Iris pigment epithelial cell (primary cell): ENCODE measurements at regions not wholly inside any gene's neighbourhood (a gene's known extent, or its start where the extent isn't known, plus 50 kb on each side); places are given as distances from the start of the nearest gene placed in this dataset.

Experiments used
- DNase-seq: peaks from one replicate; pipeline ENCODE4 v3.0.0-alpha.2; 2011; ENCODE audit warnings: low read depth

DNA sequence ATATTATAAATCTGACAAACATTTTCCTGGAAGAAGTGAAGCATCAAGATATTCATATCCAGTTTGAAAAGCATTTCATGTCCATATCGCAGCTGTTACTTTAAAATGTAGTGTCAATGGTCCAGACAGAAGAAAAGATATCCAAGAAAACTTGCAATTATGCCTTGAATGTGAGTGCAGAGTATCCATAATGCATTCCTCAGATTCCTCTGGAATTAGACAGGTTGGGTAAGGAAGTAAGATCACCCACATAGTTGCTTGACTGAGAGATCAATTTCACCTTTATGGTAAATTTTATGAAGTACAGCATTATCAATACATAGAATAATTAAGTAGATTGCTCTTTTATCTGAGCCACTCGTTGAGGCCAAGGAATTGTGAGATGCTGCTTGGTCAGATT lies 327.0 kb upstream of the SLITRK5 start:
- no peak for DNase-seq

DNA sequence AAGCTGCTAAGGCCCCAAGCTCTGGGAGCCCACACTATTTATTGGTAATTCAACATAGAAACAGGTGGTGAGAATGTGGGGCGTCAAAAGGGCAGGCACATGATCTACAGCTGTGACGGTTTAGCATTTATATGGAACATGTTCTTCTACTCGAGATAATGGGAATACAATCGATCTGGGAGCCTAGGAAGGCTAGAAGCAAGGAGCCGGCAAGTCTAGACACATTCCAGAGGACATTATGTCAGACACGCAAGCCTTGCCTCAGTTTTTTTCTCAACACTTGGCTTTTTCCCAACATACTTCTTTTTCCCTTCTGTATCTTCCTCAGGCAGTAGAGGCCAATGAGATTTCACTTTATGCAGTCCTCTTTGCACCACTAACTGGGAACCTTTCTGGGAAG lies 315.7 kb upstream of the SLITRK5 start:
- no peak for DNase-seq

DNA sequence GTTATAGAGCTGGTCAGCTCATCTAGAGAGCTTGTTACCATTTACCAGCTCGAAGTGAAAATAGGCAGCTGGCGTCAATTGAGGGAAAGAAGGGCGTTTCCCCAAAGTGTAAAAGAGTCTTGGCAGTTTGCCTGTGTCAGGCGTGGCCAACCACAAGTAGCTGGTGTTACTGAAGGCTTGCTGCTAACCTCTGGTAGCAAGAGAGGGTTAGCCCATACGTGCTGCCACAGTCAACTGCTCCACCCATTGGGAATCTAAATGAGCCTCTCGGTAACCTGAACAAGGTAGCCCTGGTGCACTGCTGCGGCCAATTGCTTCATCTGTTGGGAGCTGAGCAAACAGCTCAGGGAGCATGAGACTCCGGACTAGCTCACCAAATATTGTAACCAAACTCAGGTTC lies 314.9 kb upstream of the SLITRK5 start:
- no peak for DNase-seq

GRCh38 chr13:87358319-87358718 lies 312.9 kb upstream of the SLITRK5 start:
- no peak for DNase-seq

GRCh38 chr13:87361216-87361615 lies 310.0 kb upstream of the SLITRK5 start:
- DNase-seq = no peak

GRCh38 chr13:87368639-87369038 lies 302.5 kb upstream of the SLITRK5 start:
- no peak for DNase-seq

DNA sequence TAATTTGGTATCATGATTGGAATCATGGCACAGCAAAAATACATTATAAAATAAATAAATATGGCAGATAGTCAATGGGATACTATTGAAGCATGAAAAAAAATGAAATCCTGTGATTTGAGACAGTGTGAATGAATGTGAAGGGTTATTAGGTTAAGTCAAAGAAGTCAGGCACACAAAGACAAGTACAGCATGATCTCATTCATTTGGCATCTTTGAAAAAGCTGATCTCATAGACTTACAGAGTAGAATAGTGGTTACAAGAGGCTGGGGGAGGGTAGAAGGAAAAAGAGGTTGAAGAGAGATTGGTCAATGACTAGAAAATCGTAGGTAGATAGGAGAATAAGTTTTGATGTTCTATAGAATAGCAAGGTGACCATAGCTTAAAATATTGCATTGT lies 295.1 kb upstream of the SLITRK5 start:
- peak; percentile 11 for DNase-seq

DNA sequence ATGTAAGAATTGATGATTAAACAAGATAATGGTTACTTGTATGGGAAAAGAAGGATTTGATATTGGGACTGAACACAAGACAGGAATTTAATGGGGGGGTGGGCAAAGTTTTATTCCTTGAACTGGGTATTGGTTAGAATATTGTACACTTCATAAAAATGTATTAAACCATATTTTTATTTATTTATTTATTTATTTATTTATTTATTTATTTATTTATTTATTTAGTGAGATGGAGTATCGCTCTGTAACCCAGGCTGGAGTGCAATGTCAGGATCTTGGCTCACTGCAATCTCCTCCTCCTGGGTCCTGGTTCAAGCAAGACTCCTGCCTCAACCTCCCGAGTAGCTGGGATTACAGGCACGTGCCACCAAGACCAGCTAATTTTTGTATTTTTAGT lies 287.1 kb upstream of the SLITRK5 start:
- no peak for DNase-seq

DNA sequence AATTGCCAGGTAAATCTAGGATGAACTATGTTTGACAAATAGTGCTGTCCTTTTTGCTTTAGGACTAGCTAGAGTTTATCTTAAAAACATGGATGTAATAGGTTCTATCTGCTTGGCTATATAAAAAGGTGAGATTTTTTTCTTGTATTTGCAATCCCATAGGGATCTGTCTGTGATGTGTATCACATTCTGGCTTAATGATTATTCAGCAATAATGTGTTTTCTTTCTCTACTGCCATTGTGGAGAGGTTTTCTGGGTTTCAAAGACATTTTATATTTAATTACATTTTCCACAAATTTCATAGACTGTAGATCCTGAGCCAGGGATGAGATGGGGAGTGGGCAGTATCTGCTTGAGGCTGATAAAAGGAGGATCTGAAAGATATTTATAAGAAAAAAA lies 277.8 kb upstream of the SLITRK5 start:
- no peak for DNase-seq

DNA sequence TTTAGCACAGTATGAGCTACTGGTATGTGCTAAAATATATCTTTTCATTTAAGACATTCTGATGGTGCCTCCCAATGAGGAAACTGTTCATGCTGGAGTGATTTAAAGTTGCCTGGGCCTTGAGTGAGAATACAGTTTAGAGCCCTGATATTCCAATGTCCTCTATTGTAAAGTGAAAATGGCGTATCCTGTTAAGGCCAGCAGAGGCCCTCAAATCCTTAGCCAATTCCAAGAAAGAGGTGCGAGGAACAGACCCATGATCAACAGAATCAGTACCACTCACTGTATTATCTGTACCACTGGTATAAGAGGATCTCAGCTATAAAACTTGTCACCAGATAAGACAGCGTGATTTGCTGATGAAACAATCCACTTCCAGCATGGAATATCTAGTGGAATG lies 273.1 kb upstream of the SLITRK5 start:
- DNase-seq = no peak

DNA sequence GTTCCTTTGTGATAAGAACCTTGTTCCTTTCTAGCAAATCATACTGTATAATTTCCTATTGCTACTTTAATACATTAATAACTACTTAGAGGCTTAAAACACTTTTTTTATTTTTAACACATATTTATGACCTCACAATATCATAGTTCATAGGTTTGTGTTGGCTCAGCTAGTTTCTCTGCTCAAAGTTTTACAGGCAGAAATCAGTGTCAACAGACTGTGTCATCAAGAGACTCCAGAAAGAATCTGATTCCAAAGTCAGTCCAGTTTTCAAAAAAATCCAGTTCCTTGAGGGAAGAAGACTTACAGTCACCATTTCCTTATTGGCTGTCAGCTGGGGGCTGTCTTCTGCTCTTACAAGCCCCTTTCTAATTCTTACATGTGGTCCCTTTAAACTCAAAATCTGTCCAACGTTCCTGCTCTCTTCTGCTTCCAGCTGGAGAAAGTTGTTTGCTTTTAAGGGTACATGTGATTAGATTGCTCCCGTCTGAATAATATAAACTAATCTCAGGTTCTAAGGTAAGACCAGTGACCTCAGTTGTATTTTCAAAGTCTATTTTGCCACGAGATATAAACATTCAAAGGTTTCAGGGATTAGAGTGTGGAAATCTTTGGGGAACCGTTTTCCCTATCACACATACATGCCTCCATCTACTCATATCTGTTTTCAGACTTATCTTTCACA lies 267.3 kb upstream of the SLITRK5 start:
- no peak for DNase-seq

DNA sequence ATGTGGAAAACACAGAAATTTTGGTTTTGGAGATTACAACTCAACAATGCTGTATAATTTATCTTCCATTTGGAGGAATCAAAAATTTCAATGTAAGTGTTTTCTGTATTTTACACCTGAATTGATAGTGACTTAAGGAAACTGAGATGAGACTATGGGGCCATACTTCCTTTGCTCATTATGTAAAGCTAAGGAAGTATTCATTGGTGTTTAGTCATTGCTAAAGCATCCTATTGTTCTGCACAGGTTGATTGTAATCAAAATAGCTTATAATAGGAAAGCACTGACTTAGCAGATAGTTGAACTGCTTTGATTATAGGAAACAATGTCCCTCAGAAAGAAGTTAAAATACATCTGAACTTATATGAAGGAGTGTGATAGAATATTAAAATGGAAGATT lies 244.4 kb upstream of the SLITRK5 start:
- DNase-seq = no peak

DNA sequence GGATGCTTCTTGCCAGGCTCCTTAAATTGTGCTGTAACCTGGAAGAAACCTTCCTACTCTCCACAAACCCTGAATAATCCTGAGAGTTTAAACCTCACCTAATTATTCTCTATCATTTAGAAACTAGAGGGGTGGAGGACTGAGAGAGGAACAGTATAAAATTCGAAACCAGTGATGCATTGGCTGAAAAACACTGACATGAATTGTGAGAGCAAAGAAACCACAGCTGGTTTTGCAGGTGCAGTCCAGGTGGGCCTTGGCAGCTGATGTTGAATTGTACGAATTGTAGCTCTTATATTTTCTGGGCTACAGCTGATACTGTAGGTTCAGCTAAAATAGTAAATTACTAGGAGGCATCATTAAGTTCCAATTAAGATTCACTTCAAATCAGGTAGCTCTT lies 227.0 kb upstream of the SLITRK5 start:
- no peak for DNase-seq

DNA sequence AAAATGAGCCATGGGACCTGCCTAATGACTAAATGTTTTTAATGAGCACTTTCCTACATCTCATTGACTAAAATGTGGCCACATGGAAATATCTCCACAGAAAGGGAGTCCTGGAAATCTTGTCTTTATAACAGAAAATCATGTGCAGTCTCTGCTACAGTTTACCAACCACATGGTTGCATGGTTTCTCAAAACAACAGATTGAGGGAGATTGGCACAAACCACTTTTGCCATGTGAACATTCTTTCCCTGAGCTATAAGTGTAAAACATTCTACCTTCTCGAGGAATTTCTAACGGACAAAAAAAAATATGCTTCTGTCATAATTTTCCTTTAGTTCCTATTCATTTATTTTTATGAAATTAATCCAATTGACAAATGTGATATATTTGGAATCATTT lies 218.9 kb upstream of the SLITRK5 start:
- no peak for DNase-seq

DNA sequence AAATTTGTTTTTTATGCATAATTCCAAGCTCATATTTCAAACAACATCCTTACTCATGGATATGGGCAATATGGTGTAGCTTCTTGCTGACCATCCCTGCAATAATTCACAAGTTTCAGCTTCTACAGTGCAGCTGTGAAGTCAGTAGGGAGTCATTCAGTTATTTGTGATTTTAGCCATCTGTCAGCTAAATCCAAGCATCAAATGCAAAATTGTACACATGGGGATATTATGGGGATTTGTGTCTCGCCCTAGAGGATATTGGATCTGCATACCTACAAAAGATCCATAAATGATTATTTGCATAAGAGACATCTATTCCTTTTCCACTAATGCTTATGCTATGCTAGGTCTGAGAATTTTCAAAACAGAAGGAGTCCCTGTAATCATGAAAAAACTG lies 217.9 kb upstream of the SLITRK5 start:
- DNase-seq = no peak

- DNase-seq = no peak
Measured at GRCh38 chr13:87459419-87459818, 211.8 kb upstream of the SLITRK5 start.

GRCh38 chr13:87497426-87497825 lies 173.7 kb upstream of the SLITRK5 start:
- no peak for DNase-seq

DNA sequence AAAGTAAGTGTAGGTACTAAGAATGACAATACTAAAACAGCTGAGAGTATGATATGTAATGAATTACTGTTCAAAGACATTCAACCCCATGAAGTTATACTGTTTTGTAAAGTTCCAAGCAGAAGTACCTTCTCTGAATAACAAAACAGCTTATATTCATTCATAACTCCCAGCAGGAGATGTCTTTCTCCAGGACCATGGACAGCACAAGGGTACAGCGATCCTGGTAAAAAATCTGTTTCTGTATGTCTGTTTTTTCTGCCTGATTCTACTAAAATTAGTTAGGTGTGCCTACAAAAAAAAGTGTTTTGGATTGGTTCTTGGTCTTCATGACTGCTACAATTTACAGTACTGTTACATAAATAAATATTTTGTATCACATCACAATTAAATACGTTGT lies 172.5 kb upstream of the SLITRK5 start:
- peak; percentile 4 for DNase-seq

DNA sequence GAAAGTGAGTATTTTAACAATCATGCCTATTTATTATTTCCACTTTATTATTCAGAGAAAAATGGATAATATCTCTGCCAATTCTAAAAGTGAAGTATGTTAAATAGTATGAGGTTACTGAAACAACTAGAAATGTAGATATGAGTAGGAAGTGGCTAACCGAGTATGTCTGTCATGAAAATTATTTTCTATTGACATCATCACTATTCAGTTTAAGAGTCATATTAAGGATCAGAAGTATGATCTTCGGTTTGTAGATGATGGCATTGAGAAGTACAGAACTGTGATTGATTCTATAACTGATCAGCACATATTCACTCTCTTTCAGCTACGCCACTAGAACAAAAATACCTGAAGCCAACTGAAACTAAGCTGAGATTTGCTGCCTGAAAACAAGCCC lies 146.4 kb upstream of the SLITRK5 start:
- no peak for DNase-seq

GRCh38 chr13:87533776-87534175 lies 137.4 kb upstream of the SLITRK5 start:
- no peak for DNase-seq

DNA sequence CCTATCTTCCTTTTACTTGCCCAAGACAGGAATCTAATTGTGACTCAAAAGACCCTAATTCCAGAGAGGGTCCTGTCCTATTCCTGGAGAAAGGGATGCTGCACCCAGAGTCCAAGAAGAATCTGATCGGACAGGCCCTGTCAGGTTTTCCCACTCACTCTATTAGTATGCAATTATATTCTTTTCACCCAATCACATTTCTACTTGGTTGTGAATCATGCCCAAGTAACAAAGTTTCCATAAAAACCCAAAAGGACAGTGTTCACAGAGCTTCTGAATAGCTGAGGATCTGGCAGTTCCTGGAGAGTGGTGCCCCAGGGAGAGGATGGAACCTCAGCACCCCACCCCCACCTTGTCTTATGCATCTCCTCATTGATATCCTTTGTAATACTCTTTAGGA lies 135.3 kb upstream of the SLITRK5 start:
- DNase-seq = no peak

DNA sequence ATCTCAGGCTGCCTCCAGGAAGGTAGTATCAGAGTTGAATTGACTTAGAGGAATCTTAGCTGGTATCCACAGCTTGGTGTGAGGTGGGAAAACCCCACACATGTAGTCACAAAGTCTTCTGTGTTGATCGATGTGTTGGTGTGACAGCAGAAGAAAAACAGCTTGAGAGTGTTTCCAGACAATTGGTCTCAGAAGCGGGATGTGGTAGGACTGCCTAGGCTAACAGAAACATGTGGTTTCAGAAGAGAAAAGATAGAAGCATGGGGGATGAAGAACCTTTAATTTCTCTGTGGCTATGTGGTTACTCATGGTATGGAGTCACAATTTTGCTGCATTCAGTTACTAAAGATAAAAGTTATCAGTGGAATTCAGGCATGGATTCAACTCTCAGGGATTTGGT lies 134.7 kb upstream of the SLITRK5 start:
- DNase-seq = no peak

GRCh38 chr13:87536899-87537298 lies 134.3 kb upstream of the SLITRK5 start:
- no peak for DNase-seq

GRCh38 chr13:87537951-87538350 lies 133.2 kb upstream of the SLITRK5 start:
- no peak for DNase-seq
